Raji (cell line): ENCODE measurements at regions not wholly inside any gene's neighbourhood (a gene's known extent, or its start where the extent isn't known, plus 50 kb on each side); places are given as distances from the start of the nearest gene placed in this dataset.

Experiments used
- POLR2A ChIP-seq: IDR thresholded peaks from 2 replicates; pipeline ENCODE4 v1.6.1; 2011; ENCODE audit warnings: low read depth, low read length, control low read depth; ENCODE audit not compliant: insufficient read depth

GRCh38 chr5:8295141-8295540 is 426.2 kb downstream of the MTRR start:
- TF ChIP-seq POLR2A, result no peak

- TF ChIP-seq POLR2A, result no peak
These were observed 430.8 kb downstream of the MTRR start for GRCh38 chr5:8299716-8300115.

- no peak for TF ChIP-seq POLR2A
These were observed 435.4 kb downstream of the MTRR start for GRCh38 chr5:8304341-8304740.

GRCh38 chr5:8306288-8306896 is 437.4 kb downstream of the MTRR start:
- TF ChIP-seq POLR2A, result no peak

- TF ChIP-seq POLR2A, result no peak
These were observed 446.0 kb downstream of the MTRR start for GRCh38 chr5:8314965-8315364.

- no peak for TF ChIP-seq POLR2A
These were observed 447.8 kb downstream of the MTRR start for GRCh38 chr5:8316608-8317280.

- TF ChIP-seq POLR2A, result no peak
These were observed 448.4 kb downstream of the MTRR start for GRCh38 chr5:8317335-8317734.

- no peak for TF ChIP-seq POLR2A
These were observed 451.3 kb downstream of the MTRR start for GRCh38 chr5:8320244-8320643.

GRCh38 chr5:8321272-8321671 is 452.3 kb downstream of the MTRR start:
- no peak for TF ChIP-seq POLR2A

GRCh38 chr5:8322484-8322883 is 453.5 kb downstream of the MTRR start:
- TF ChIP-seq POLR2A, result no peak

GRCh38 chr5:8327016-8327415 is 458.1 kb downstream of the MTRR start:
- no peak for TF ChIP-seq POLR2A

- no peak for TF ChIP-seq POLR2A
These were observed 460.8 kb downstream of the MTRR start for GRCh38 chr5:8329773-8330172.

- no peak for TF ChIP-seq POLR2A
These were observed 463.9 kb downstream of the MTRR start for GRCh38 chr5:8332666-8333445.

GRCh38 chr5:8333485-8333884 is 464.5 kb downstream of the MTRR start:
- TF ChIP-seq POLR2A, result no peak

GRCh38 chr5:8333977-8334376 is 465.0 kb downstream of the MTRR start:
- TF ChIP-seq POLR2A, result no peak

GRCh38 chr5:8340261-8340660 is 471.3 kb downstream of the MTRR start:
- no peak for TF ChIP-seq POLR2A
